HG02763 (cell line): ENCODE measurements at regions not wholly inside any gene's neighbourhood (a gene's known extent, or its start where the extent isn't known, plus 50 kb on each side); places are given as distances from the start of the nearest gene placed in this dataset.
"Not testable (repeated sequence)": the region's sequence is repeated elsewhere in the genome, so short reads cannot be mapped to it uniquely, and the experiment has no call there.

Experiments
- ATAC-seq: cut with Tn5 transposase; IDR thresholded peaks from one replicate; pipeline ENCODE4 v1.9.1; 2021; ENCODE audit warnings: mild to moderate bottlenecking, moderate library complexity; ENCODE audit not compliant: unreplicated experiment

- ATAC-seq, result no peak
Measured at GRCh38 chr13:73162912-73163911, 104.4 kb downstream of the KLF5 start.

GRCh38 chr13:73160371-73161031, 101.7 kb downstream of the KLF5 start:
- not testable (repeated sequence) for ATAC-seq

- ATAC-seq, result no peak
Measured at GRCh38 chr13:73158851-73159250, 100.0 kb downstream of the KLF5 start.

- ATAC-seq, result no peak
Measured at GRCh38 chr13:73157031-73157430, 98.2 kb downstream of the KLF5 start.

GRCh38 chr13:73146707-73147106, 87.9 kb downstream of the KLF5 start:
- ATAC-seq, result no peak

- ATAC-seq, result no peak
Measured at GRCh38 chr13:73142071-73142470, 83.3 kb downstream of the KLF5 start.

- ATAC-seq, result no peak
Measured at GRCh38 chr13:73141292-73141771, 82.5 kb downstream of the KLF5 start.

- no peak for ATAC-seq
Measured at GRCh38 chr13:73140801-73141200, 82.0 kb downstream of the KLF5 start.

GRCh38 chr13:73138638-73139491, 80.1 kb downstream of the KLF5 start:
- no peak for ATAC-seq

GRCh38 chr13:73138276-73138637, 79.5 kb downstream of the KLF5 start:
- no peak for ATAC-seq

GRCh38 chr13:73136776-73137175, 78.0 kb downstream of the KLF5 start:
- no peak for ATAC-seq

- no peak for ATAC-seq
Measured at GRCh38 chr13:73133531-73133930, 74.7 kb downstream of the KLF5 start.

- no peak for ATAC-seq
Measured at GRCh38 chr13:73131247-73131646, 72.4 kb downstream of the KLF5 start.

GRCh38 chr13:73129023-73129422, 70.2 kb downstream of the KLF5 start:
- ATAC-seq, result no peak
